Stomach (tissue), 8 donors: ENCODE measurements at regions not wholly inside any gene's neighbourhood (a gene's known extent, or its start where the extent isn't known, plus 50 kb on each side); places are given as distances from the start of the nearest gene placed in this dataset.
A peak's percentile ranks its signal among the peaks of the same experiment; 100 is the strongest.

ENCODE experiments used
- DNase-seq, 2 donors: peaks; one replicate each; pipeline versions ENCODE4 v3.0.0 to v3.0.0-alpha.2; 2013 to 2019
- H3K27ac ChIP-seq, 5 donors: fragments of 200-600 bp in 4 of 5; sonication (generic) in 4 of 5; one replicate each; pipeline ENCODE4 v1.5.1; 2013 to 2019; ENCODE audit warnings: mild to moderate bottlenecking in 1 of 5, moderate library complexity in 1 of 5
- H3K27me3 ChIP-seq, 3 donors: fragments of 200-600 bp; sonication (generic); one replicate each; pipeline ENCODE4 v1.5.1; 2017 to 2019; ENCODE audit warnings: mixed run types in 1 of 3
- H3K36me3 ChIP-seq, 4 donors: fragments of 200-600 bp; sonication (generic); 1 replicate in 3 of 4; 2 replicates in 1 of 4; pipeline ENCODE4 v1.5.1; 2016 to 2019
- H3K4me1 ChIP-seq, 4 donors: fragments of 200-600 bp; sonication (generic); one replicate each; pipeline ENCODE4 v1.5.1; 2016 to 2019
- H3K4me3 ChIP-seq, 4 donors: fragments of 200-600 bp; sonication (generic) in 3 of 4; one replicate each; pipeline ENCODE4 v1.5.1; 2016 to 2019; ENCODE audit warnings: mild to moderate bottlenecking in 1 of 4
- H3K9me3 ChIP-seq, 4 donors: fragments of 200-600 bp; sonication (generic); one replicate each; pipeline ENCODE4 v1.5.1; 2016 to 2019
- CTCF ChIP-seq, 7 experiments: fragments of 450-650 bp in 4 of 7; fragments of 200-600 bp in 3 of 7; sonication (generic) in 3 of 7; IDR thresholded peaks; one replicate each; pipeline ENCODE4 v1.5.1; 2016 to 2019; ENCODE audit warnings: antibody characterized with exemption in 7 of 7, control low read depth in 2 of 7, mild to moderate bottlenecking in 1 of 7
- EP300 ChIP-seq: sonication (generic); formaldehyde crosslinking; IDR thresholded peaks from one replicate; pipeline ENCODE4 v1.6.1; 2017; ENCODE audit warnings: antibody characterized with exemption
- POLR2A ChIP-seq, 4 donors: fragments of 450-650 bp; IDR thresholded peaks; one replicate each; pipeline ENCODE4 v1.6.1; 2016; ENCODE audit warnings: antibody characterized with exemption in 4 of 4, control low read depth in 2 of 4, mild to moderate bottlenecking in 1 of 4, moderate library complexity in 1 of 4
- POLR2AphosphoS5 ChIP-seq, 3 donors: sonication (generic); formaldehyde crosslinking; IDR thresholded peaks; one replicate each; pipeline ENCODE4 v1.6.1; 2016; ENCODE audit warnings: antibody characterized with exemption in 3 of 3
- WGBS, 5 donors: extraction: QIAGEN DNeasy Blood & Tissue Kit in 3 of 5; methylation state at CpG; one replicate each; pipeline versions ENCODE4 v1.1.5 to v1.1.7; 2013 to 2018; 5-methylcytosine and 5-hydroxymethylcytosine counted together
- intact Hi-C: fragments of 100-400 bp; cut with DNase I; formaldehyde crosslinking; loops from one replicate; pipeline ENCODE4 v1.15.1; 2023; ENCODE audit warnings: low total_unique reads
- donor health status: healthy with polysubstance abuse.
- donor health status: Bipolar disorder and iron deficiency.
- donor health status: healthy.

GRCh38 chr3:24586920-24587319 lies 92.3 kb upstream of the THRB start:
- H3K36me3 ChIP-seq, result no peaks in the 10 kb centered on the region
- TF ChIP-seq POLR2A (IDR thresholded peaks at IDR 0.05), result no peak
- no peak for TF ChIP-seq EP300
- no peak for TF ChIP-seq CTCF (IDR thresholded peaks at IDR 0.05)
- TF ChIP-seq POLR2AphosphoS5 (IDR thresholded peaks at IDR 0.05), result no peak
- intact Hi-C loops, result no loop called here
- 57 to 78% (median 75%) methylated on average over 4 of the region's 4 CpGs for WGBS, 5 donors
- H3K9me3 ChIP-seq, result no peaks in the 10 kb centered on the region
- H3K4me1 ChIP-seq, result peaks cover 0 to 22% (median 7%) of the 10 kb centered on the region in 4 donors
- H3K27me3 ChIP-seq, result no peaks in the 10 kb centered on the region
- H3K27ac ChIP-seq, result no peak overlapping the region
- DNase-seq, result no peak
- no peak overlapping the region for H3K4me3 ChIP-seq

DNA sequence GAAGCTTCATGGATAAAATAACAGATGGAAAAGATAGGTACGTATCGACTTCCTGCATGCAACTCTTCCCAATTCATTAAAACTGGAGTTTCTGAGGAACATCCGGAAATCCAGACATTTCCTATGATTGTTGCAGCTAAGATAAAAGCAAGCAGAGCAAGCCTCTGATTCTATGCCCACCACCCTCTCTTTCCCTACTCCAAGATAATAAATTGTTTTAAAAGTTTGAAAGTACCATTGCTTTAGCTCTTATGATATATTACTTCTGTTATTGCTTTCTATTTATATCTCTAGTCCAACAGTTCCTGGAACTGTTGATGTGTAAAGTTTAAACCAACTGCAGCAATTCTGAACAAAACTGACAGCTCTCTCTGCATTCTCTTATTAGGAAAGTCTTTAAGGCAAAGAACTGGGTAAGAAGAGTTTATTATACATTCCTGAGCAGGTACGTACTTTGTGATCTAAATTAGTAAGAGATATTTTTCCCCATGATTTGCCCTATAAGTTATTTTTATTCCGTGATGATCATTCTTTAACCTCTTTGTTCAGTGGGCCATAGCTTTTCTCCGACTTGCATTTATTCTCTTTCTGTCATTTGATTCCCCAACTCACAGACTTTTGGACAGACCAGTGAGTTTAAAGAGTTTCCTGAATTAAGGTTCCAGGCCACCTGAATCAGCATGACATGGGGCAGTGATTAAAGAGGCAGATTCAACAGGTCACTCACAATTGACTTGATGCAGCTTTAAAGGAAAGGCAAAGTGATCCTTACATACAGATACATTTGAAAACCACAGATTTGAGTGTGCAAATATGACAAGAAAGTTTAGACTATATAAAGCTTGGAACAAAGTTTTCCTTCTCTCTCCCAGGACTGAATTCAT lies 94.2 kb upstream of the THRB start:
- Histone ChIP-seq H3K9me3 (no peaks in the 10 kb centered on the region), H3K27me3 (no peaks in the 10 kb centered on the region), H3K4me1 (peaks cover 0 to 22% (median 7%) of the 10 kb centered on the region in 4 donors), H3K36me3 (no peaks in the 10 kb centered on the region), H3K27ac (no peak overlapping the region), H3K4me3 (no peak overlapping the region)
- no peak for TF ChIP-seq CTCF (IDR thresholded peaks at IDR 0.05)
- TF ChIP-seq POLR2A (IDR thresholded peaks at IDR 0.05), result no peak
- no peak for TF ChIP-seq POLR2AphosphoS5 (IDR thresholded peaks at IDR 0.05)
- no peak for TF ChIP-seq EP300
- intact Hi-C loops, result no loop called here
- WGBS, 5 donors, result 55 to 77% (median 61%) methylated on average over 6 of the region's 6 CpGs
- DNase-seq, result peak in 1 of 2 donors; percentile 45

GRCh38 chr3:24589513-24589851 lies 94.8 kb upstream of the THRB start:
- no peaks in the 10 kb centered on the region for H3K9me3 ChIP-seq
- no peak for DNase-seq
- no peaks in the 10 kb centered on the region for H3K36me3 ChIP-seq
- peaks cover 0 to 22% (median 7%) of the 10 kb centered on the region in 4 donors for H3K4me1 ChIP-seq
- no peaks in the 10 kb centered on the region for H3K27me3 ChIP-seq
- intact Hi-C loops, result no loop called here
- TF ChIP-seq POLR2A (IDR thresholded peaks at IDR 0.05) (no peak), POLR2AphosphoS5 (IDR thresholded peaks at IDR 0.05) (no peak)
- 15 to 44% (median 33%) methylated on average over 1 of the region's 1 CpG for WGBS, 5 donors
- no peak overlapping the region for H3K4me3 ChIP-seq
- no peak overlapping the region for H3K27ac ChIP-seq

GRCh38 chr3:24589931-24590880 lies 95.6 kb upstream of the THRB start:
- no peak overlapping the region for H3K27ac ChIP-seq

More at GRCh38 chr3:24589931-24590880, 95.6 kb upstream of the THRB start:
- Histone ChIP-seq H3K36me3 (no peaks in the 10 kb centered on the region), H3K4me3 (no peak overlapping the region), H3K9me3 (no peaks in the 10 kb centered on the region), H3K27me3 (no peaks in the 10 kb centered on the region), H3K4me1 (peaks cover 0 to 22% (median 7%) of the 10 kb centered on the region in 4 donors)
- DNase-seq, result peak in 1 of 2 donors; percentile 53
- intact Hi-C loops, result no loop called here
- WGBS, 5 donors, result 44 to 55% (median 49%) methylated on average over 3 of the region's 3 CpGs
- TF ChIP-seq POLR2AphosphoS5 (IDR thresholded peaks at IDR 0.05) (no peak), CTCF (IDR thresholded peaks at IDR 0.05) (no peak), POLR2A (IDR thresholded peaks at IDR 0.05) (no peak), EP300 (no peak)
